ENCODE measurements at regions not wholly inside any gene's neighbourhood (a gene's known extent, or its start where the extent isn't known, plus 50 kb on each side); places are given as distances from the start of the nearest gene placed in this dataset.

GRCh38 chr9:1231998-1232919, 182.1 kb downstream of the DMRT2 start:
- CTCF ChIA-PET (ENCODE audit: unreplicated experiment), result no interaction called here
- no TSS peak for BruUV-seq (replicated peaks)
- H3K4me2 ChIP-seq (ENCODE audit: low read length), result no peak overlapping the region

GRCh38 chr9:1233568-1233967, 183.4 kb downstream of the DMRT2 start:
- H3K4me3 ChIP-seq (ENCODE audit: low read depth, low read length, poor library complexity, severe bottlenecking), result no peak overlapping the region
- TF ChIP-seq CTCF (conservative IDR thresholded peaks at IDR 0.05; ENCODE audit: low read length) (no peak), EZH2phosphoT487 (IDR thresholded peaks at IDR 0.05; ENCODE audit: borderline replicate concordance, low read depth, low read length) (no peak)
- no peak overlapping the region for H3K4me2 ChIP-seq (ENCODE audit: low read length)
- H3K9me2 ChIP-seq (ENCODE audit: insufficient read depth, low read length), result no peaks in the 10 kb centered on the region
- H2AFZ ChIP-seq (ENCODE audit: low read length), result no peak overlapping the region
- no peaks in the 10 kb centered on the region for H3K36me3 ChIP-seq (ENCODE audit: insufficient read depth, low read length)
- no peaks in the 10 kb centered on the region for H3K79me2 ChIP-seq (ENCODE audit: insufficient read depth, low read depth, low read length)
- no peak for DNase-seq (ENCODE audit: low spot score)
- POLR2A ChIA-PET, result no interaction called here
- intact Hi-C loops (cut with micrococcal nuclease; ENCODE audit: unreplicated experiment), result no loop called here
- CTCF ChIA-PET (ENCODE audit: unreplicated experiment), result no interaction called here
- no peak overlapping the region for H3K27ac ChIP-seq (ENCODE audit: low read depth, low read length, poor library complexity, severe bottlenecking)
- H4K20me1 ChIP-seq (ENCODE audit: insufficient read depth, low read length), result no peaks in the 10 kb centered on the region
- BruUV-seq (replicated peaks), result no TSS peak
- H3K4me1 ChIP-seq (ENCODE audit: insufficient read depth, low read length, poor library complexity, severe bottlenecking), result no peaks in the 10 kb centered on the region
- no peaks in the 10 kb centered on the region for H3K9me3 ChIP-seq (ENCODE audit: low read length)

More at GRCh38 chr9:1231998-1232919, 182.1 kb downstream of the DMRT2 start:
- H3K9me2 ChIP-seq (ENCODE audit: insufficient read depth, low read length), result no peaks in the 10 kb centered on the region
- POLR2A ChIA-PET, result no interaction called here
- TF ChIP-seq CTCF (conservative IDR thresholded peaks at IDR 0.05; ENCODE audit: low read length) (no peak), EZH2phosphoT487 (IDR thresholded peaks at IDR 0.05; ENCODE audit: borderline replicate concordance, low read depth, low read length) (no peak)
- no peak overlapping the region for H2AFZ ChIP-seq (ENCODE audit: low read length)
- H3K36me3 ChIP-seq (ENCODE audit: insufficient read depth, low read length), result no peaks in the 10 kb centered on the region
- H3K27ac ChIP-seq (ENCODE audit: low read depth, low read length, poor library complexity, severe bottlenecking), result no peak overlapping the region
- no peak overlapping the region for H3K4me3 ChIP-seq (ENCODE audit: low read depth, low read length, poor library complexity, severe bottlenecking)
- intact Hi-C loops (cut with micrococcal nuclease; ENCODE audit: unreplicated experiment), result no loop called here
- no peak for DNase-seq (ENCODE audit: low spot score)
- no peaks in the 10 kb centered on the region for H4K20me1 ChIP-seq (ENCODE audit: insufficient read depth, low read length)
- no peaks in the 10 kb centered on the region for H3K79me2 ChIP-seq (ENCODE audit: insufficient read depth, low read depth, low read length)
- H3K4me1 ChIP-seq (ENCODE audit: insufficient read depth, low read length, poor library complexity, severe bottlenecking), result no peaks in the 10 kb centered on the region
- no peaks in the 10 kb centered on the region for H3K9me3 ChIP-seq (ENCODE audit: low read length)

GRCh38 chr9:1235650-1236049, 185.5 kb downstream of the DMRT2 start:
- POLR2A ChIA-PET, result no interaction called here
- intact Hi-C loops (cut with micrococcal nuclease; ENCODE audit: unreplicated experiment), result no loop called here
- H3K4me2 ChIP-seq (ENCODE audit: low read length), result no peak overlapping the region
- H3K27ac ChIP-seq (ENCODE audit: low read depth, low read length, poor library complexity, severe bottlenecking), result no peak overlapping the region
- no peaks in the 10 kb centered on the region for H3K9me3 ChIP-seq (ENCODE audit: low read length)
- no peak overlapping the region for H3K4me3 ChIP-seq (ENCODE audit: low read depth, low read length, poor library complexity, severe bottlenecking)
- no TSS peak for BruUV-seq (replicated peaks)
- H4K20me1 ChIP-seq (ENCODE audit: insufficient read depth, low read length), result no peaks in the 10 kb centered on the region
- H3K36me3 ChIP-seq (ENCODE audit: insufficient read depth, low read length), result no peaks in the 10 kb centered on the region
- H3K9me2 ChIP-seq (ENCODE audit: insufficient read depth, low read length), result no peaks in the 10 kb centered on the region
- H3K4me1 ChIP-seq (ENCODE audit: insufficient read depth, low read length, poor library complexity, severe bottlenecking), result no peaks in the 10 kb centered on the region
- no peak overlapping the region for H2AFZ ChIP-seq (ENCODE audit: low read length)
- TF ChIP-seq CTCF (conservative IDR thresholded peaks at IDR 0.05; ENCODE audit: low read length) (no peak), EZH2phosphoT487 (IDR thresholded peaks at IDR 0.05; ENCODE audit: borderline replicate concordance, low read depth, low read length) (no peak)
- H3K79me2 ChIP-seq (ENCODE audit: insufficient read depth, low read depth, low read length), result no peaks in the 10 kb centered on the region
- no peak for DNase-seq (ENCODE audit: low spot score)
- CTCF ChIA-PET (ENCODE audit: unreplicated experiment), result no interaction called here

All from OCI-LY7 (cell line).